Peyer's patch (tissue), 4 donors: ENCODE measurements at regions not wholly inside any gene's neighbourhood (a gene's known extent, or its start where the extent isn't known, plus 50 kb on each side); places are given as distances from the start of the nearest gene placed in this dataset.
A peak's percentile ranks its signal among the peaks of the same experiment; 100 is the strongest.

Experiments
- DNase-seq, 3 donors: peaks; one replicate each; pipeline ENCODE4 v3.0.0-alpha.2; 2017 to 2019
- H3K27ac ChIP-seq, 4 donors: fragments of 200-600 bp; sonication (generic); one replicate each; pipeline ENCODE4 v1.5.1; 2016 to 2019
- H3K27me3 ChIP-seq, 2 donors: fragments of 200-600 bp; sonication (generic); one replicate each; pipeline ENCODE4 v1.5.1; 2019
- H3K36me3 ChIP-seq, 3 donors: fragments of 200-600 bp; sonication (generic); one replicate each; pipeline ENCODE4 v1.5.1; 2016 to 2019
- H3K4me1 ChIP-seq, 4 donors: fragments of 200-600 bp; sonication (generic); one replicate each; pipeline ENCODE4 v1.5.1; 2016 to 2019
- H3K4me3 ChIP-seq, 4 donors: fragments of 200-600 bp; sonication (generic); 1 replicate in 3 of 4; 2 replicates in 1 of 4; pipeline ENCODE4 v1.5.1; 2016 to 2019; ENCODE audit warnings: mild to moderate bottlenecking in 1 of 4
- H3K9me3 ChIP-seq, 4 donors: fragments of 200-600 bp; sonication (generic); one replicate each; pipeline ENCODE4 v1.5.1; 2016 to 2019; ENCODE audit warnings: mild to moderate bottlenecking in 1 of 4
- CTCF ChIP-seq, 6 experiments: fragments of 450-650 bp in 4 of 6; fragments of 200-600 bp in 2 of 6; sonication (generic) in 1 of 6; IDR thresholded peaks; one replicate each; pipeline ENCODE4 v1.5.1; 2017 to 2019; ENCODE audit warnings: antibody characterized with exemption in 6 of 6, mild to moderate bottlenecking in 3 of 6, moderate library complexity in 1 of 6
- POLR2A ChIP-seq, 2 donors: fragments of 450-650 bp; IDR thresholded peaks; one replicate each; pipeline ENCODE4 v1.5.1; 2017; ENCODE audit warnings: antibody characterized with exemption in 2 of 2, mild to moderate bottlenecking in 2 of 2, moderate library complexity in 2 of 2

GRCh38 chr3:152574461-152575079 is 260.4 kb upstream of the P2RY1 start:
- Histone ChIP-seq H3K27me3 (no peaks in the 10 kb centered on the region), H3K4me1 (no peaks in the 10 kb centered on the region), H3K4me3 (no peak overlapping the region), H3K27ac (no peak overlapping the region), H3K9me3 (no peaks in the 10 kb centered on the region), H3K36me3 (no peaks in the 10 kb centered on the region)
- DNase-seq, result peak in 2 of 3 donors; percentile 29 to 71
- TF ChIP-seq CTCF (IDR thresholded peaks at IDR 0.05) (peak in 5 of 6 experiments; percentile 15 to 60 (median 56)), POLR2A (IDR thresholded peaks at IDR 0.05) (no peak)

- Histone ChIP-seq H3K27ac (no peak overlapping the region), H3K9me3 (no peaks in the 10 kb centered on the region), H3K4me1 (no peaks in the 10 kb centered on the region), H3K4me3 (no peak overlapping the region), H3K27me3 (no peaks in the 10 kb centered on the region), H3K36me3 (no peaks in the 10 kb centered on the region)
- TF ChIP-seq POLR2A (IDR thresholded peaks at IDR 0.05), result no peak
- no peak for TF ChIP-seq CTCF (IDR thresholded peaks at IDR 0.05)
- DNase-seq, result no peak
These were observed 256.2 kb upstream of the P2RY1 start for GRCh38 chr3:152578769-152579168.

GRCh38 chr3:152581951-152582350 is 253.0 kb upstream of the P2RY1 start:
- Histone ChIP-seq H3K4me1 (no peaks in the 10 kb centered on the region), H3K4me3 (no peak overlapping the region), H3K9me3 (no peaks in the 10 kb centered on the region), H3K27me3 (no peaks in the 10 kb centered on the region), H3K27ac (no peak overlapping the region), H3K36me3 (no peaks in the 10 kb centered on the region)
- TF ChIP-seq POLR2A (IDR thresholded peaks at IDR 0.05) (no peak), CTCF (IDR thresholded peaks at IDR 0.05) (no peak)
- no peak for DNase-seq

- TF ChIP-seq CTCF (IDR thresholded peaks at IDR 0.05) (no peak), POLR2A (IDR thresholded peaks at IDR 0.05) (no peak)
- no peak overlapping the region for H3K4me3 ChIP-seq
- no peaks in the 10 kb centered on the region for H3K27me3 ChIP-seq
- no peak for DNase-seq
- no peaks in the 10 kb centered on the region for H3K4me1 ChIP-seq
- H3K27ac ChIP-seq, result no peak overlapping the region
- H3K9me3 ChIP-seq, result no peaks in the 10 kb centered on the region
- H3K36me3 ChIP-seq, result no peaks in the 10 kb centered on the region
These were observed 251.0 kb upstream of the P2RY1 start for GRCh38 chr3:152583963-152584362.

GRCh38 chr3:152586974-152587373 is 248.0 kb upstream of the P2RY1 start:
- DNase-seq, result no peak
- Histone ChIP-seq H3K27ac (no peak overlapping the region), H3K27me3 (no peaks in the 10 kb centered on the region), H3K4me3 (no peak overlapping the region), H3K36me3 (no peaks in the 10 kb centered on the region), H3K9me3 (no peaks in the 10 kb centered on the region), H3K4me1 (no peaks in the 10 kb centered on the region)
- TF ChIP-seq CTCF (IDR thresholded peaks at IDR 0.05) (no peak), POLR2A (IDR thresholded peaks at IDR 0.05) (no peak)

GRCh38 chr3:152587861-152588260 is 247.1 kb upstream of the P2RY1 start:
- Histone ChIP-seq H3K36me3 (no peaks in the 10 kb centered on the region), H3K4me3 (no peak overlapping the region), H3K27me3 (no peaks in the 10 kb centered on the region), H3K9me3 (no peaks in the 10 kb centered on the region), H3K4me1 (no peaks in the 10 kb centered on the region), H3K27ac (no peak overlapping the region)
- no peak for DNase-seq
- TF ChIP-seq POLR2A (IDR thresholded peaks at IDR 0.05) (no peak), CTCF (IDR thresholded peaks at IDR 0.05) (no peak)
